Testis (tissue), 2 donors: ENCODE measurements at regions not wholly inside any gene's neighbourhood (a gene's known extent, or its start where the extent isn't known, plus 50 kb on each side); places are given as distances from the start of the nearest gene placed in this dataset.

Experiments
- DNase-seq: peaks from one replicate; pipeline ENCODE4 v3.0.0-alpha.2; 2019
- H3K27ac ChIP-seq, 2 donors: fragments of 200-600 bp; sonication (generic); one replicate each; pipeline ENCODE4 v1.5.1; 2019
- H3K27me3 ChIP-seq: fragments of 200-600 bp; sonication (generic); one replicate; pipeline ENCODE4 v1.5.1; 2019
- H3K36me3 ChIP-seq: fragments of 200-600 bp; sonication (generic); one replicate; pipeline ENCODE4 v1.5.1; 2017; ENCODE audit warnings: low read depth; ENCODE audit errors: missing control alignments
- H3K4me1 ChIP-seq: fragments of 200-600 bp; sonication (generic); one replicate; pipeline ENCODE4 v1.5.1; 2019
- H3K4me3 ChIP-seq, 2 donors: fragments of 200-600 bp; sonication (generic); one replicate each; pipeline ENCODE4 v1.5.1; 2017 to 2019
- H3K9me3 ChIP-seq: fragments of 200-600 bp; sonication (generic); one replicate; pipeline ENCODE4 v1.5.1; 2017
- POLR2A ChIP-seq: fragments of 450-650 bp; IDR thresholded peaks from one replicate; pipeline ENCODE4 v1.6.1; 2017; ENCODE audit warnings: antibody characterized with exemption, mild to moderate bottlenecking, moderate library complexity
- WGBS, 2 donors: methylation state at CpG; one replicate each; pipeline ENCODE4 v1.1.5; 2018; 5-methylcytosine and 5-hydroxymethylcytosine counted together
- intact Hi-C: fragments of 100-400 bp; cut with DNase I; formaldehyde crosslinking; loops from one replicate; pipeline ENCODE4 v1.15.1; 2023; ENCODE audit warnings: low total_unique reads
- TF ChIP-seq, protein P1 (sequence below), 3 experiments: fragments of 450-650 bp in 2 of 3; fragments of 200-600 bp in 1 of 3; sonication (generic) in 1 of 3; IDR thresholded peaks; one replicate each; pipeline ENCODE4 v1.5.1; 2016 to 2019; ENCODE audit warnings: antibody characterized with exemption in 3 of 3, mild to moderate bottlenecking in 2 of 3, moderate library complexity in 1 of 3

DNA sequence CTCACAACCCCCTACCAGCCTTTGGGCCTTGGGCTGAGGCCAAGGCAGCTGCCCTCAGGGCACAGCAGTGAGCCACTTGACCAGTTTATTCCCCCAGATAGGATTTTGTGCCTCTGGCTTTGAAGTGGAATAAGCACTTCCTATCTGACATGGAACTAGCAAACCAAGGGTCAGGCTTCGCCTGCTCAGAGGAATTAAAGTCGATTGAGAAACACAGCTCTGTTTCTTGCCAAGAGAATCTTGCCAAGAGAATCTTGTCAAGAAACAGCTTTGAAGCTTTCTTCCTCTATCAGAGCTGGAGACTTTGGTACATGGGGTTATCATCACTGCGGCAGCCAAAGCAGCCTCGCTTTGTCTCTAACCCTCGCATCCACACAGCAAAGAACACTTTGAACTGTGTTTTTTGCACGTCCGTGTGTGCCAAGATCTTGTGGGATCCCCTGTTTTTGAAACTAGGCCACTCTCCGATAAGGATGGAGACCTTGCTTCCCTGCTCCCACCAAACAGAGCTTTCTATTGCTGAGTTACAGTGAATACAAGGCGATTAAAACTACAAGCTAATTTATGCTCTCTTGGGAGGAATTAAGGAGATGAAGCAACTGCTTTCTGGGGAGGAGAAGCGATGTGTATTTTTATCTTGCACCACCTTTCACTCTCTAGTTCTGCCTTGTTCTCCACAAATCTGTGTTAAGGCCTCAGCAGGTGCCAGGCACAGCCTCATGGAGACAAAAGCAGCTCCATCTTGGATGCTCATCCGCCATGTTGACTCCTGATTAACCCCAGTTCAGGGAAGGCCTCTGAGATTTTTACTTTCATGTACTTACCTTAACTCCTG, 67.3 kb downstream of the RHOU start:
- Histone ChIP-seq H3K27ac (peak overlapping the region; percentile 40 to 59), H3K9me3 (no peaks in the 10 kb centered on the region), H3K4me1 (peaks cover 41% of the 10 kb centered on the region), H3K4me3 (no peak overlapping the region), H3K27me3 (no peaks in the 10 kb centered on the region), H3K36me3 (no peaks in the 10 kb centered on the region)
- TF ChIP-seq POLR2A, result no peak
- TF ChIP-seq, protein P1, sequence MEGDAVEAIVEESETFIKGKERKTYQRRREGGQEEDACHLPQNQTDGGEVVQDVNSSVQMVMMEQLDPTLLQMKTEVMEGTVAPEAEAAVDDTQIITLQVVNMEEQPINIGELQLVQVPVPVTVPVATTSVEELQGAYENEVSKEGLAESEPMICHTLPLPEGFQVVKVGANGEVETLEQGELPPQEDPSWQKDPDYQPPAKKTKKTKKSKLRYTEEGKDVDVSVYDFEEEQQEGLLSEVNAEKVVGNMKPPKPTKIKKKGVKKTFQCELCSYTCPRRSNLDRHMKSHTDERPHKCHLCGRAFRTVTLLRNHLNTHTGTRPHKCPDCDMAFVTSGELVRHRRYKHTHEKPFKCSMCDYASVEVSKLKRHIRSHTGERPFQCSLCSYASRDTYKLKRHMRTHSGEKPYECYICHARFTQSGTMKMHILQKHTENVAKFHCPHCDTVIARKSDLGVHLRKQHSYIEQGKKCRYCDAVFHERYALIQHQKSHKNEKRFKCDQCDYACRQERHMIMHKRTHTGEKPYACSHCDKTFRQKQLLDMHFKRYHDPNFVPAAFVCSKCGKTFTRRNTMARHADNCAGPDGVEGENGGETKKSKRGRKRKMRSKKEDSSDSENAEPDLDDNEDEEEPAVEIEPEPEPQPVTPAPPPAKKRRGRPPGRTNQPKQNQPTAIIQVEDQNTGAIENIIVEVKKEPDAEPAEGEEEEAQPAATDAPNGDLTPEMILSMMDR (IDR thresholded peaks at IDR 0.05), result no peak
- intact Hi-C loops, result no loop called here
- WGBS, 2 donors, result 34 to 35% methylated on average over 9 to 11 of the region's 11 CpGs
- peak; percentile 76 for DNase-seq

DNA sequence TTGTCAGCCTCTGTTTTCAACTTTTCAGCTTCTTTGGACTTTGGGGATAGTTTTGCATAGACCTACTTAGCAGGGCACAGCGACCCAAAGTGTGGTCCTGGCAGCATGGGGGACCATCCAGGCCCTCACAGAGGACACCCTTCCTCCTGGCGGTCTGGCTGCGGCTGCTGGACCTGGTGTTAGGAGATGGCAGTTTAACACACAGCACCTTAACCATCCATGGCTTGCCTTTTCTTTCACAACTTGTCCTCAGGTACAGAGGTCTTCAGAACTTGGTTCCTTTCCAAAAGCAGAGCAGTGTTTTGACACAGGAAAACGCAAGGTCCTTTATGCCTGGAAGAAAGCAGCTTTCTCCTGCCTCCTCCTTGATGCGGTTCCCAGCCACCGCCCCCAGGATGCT, 68.1 kb downstream of the RHOU start:
- Histone ChIP-seq H3K27ac (peak overlapping the region; percentile 40 to 59), H3K4me3 (no peak overlapping the region), H3K27me3 (no peaks in the 10 kb centered on the region), H3K4me1 (peaks cover 41% of the 10 kb centered on the region), H3K36me3 (no peaks in the 10 kb centered on the region), H3K9me3 (no peaks in the 10 kb centered on the region)
- TF ChIP-seq POLR2A, result no peak
- whole genome bisulfite sequencing, 2 donors, result 85 to 95% methylated on average over 6 of the region's 6 CpGs
- DNase-seq, result no peak
- intact Hi-C loops, result no loop called here

DNA sequence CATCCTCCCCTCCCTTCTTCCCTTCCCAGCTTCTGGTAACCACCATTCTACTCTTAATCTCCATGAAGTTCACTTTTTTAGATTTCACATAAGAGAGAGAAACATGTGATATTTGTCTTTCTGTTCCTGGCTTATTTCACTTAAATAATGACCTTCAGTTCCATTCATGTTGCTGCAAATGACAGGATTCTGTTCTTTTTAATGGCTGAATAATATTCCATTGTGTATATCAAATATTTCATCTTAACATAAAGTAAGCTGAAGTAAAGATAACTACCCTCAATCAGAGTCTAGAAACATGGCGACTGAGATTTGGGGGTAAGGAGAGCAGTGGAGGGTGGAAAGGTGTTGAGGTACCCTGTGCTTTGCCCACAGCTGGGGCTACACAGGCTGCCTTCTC, 68.9 kb downstream of the RHOU start:
- TF ChIP-seq, protein P1 (IDR thresholded peaks at IDR 0.05), result no peak
- TF ChIP-seq POLR2A, result no peak
- WGBS, 2 donors, result 90 to 97% methylated on average over 1 of the region's 1 CpG
- Histone ChIP-seq H3K4me1 (peaks cover 41% of the 10 kb centered on the region), H3K27me3 (no peaks in the 10 kb centered on the region), H3K4me3 (no peak overlapping the region), H3K27ac (peak overlapping the region; percentile 1 to 59), H3K36me3 (no peaks in the 10 kb centered on the region), H3K9me3 (no peaks in the 10 kb centered on the region)
- no peak for DNase-seq
- intact Hi-C loops, result no loop called here

DNA sequence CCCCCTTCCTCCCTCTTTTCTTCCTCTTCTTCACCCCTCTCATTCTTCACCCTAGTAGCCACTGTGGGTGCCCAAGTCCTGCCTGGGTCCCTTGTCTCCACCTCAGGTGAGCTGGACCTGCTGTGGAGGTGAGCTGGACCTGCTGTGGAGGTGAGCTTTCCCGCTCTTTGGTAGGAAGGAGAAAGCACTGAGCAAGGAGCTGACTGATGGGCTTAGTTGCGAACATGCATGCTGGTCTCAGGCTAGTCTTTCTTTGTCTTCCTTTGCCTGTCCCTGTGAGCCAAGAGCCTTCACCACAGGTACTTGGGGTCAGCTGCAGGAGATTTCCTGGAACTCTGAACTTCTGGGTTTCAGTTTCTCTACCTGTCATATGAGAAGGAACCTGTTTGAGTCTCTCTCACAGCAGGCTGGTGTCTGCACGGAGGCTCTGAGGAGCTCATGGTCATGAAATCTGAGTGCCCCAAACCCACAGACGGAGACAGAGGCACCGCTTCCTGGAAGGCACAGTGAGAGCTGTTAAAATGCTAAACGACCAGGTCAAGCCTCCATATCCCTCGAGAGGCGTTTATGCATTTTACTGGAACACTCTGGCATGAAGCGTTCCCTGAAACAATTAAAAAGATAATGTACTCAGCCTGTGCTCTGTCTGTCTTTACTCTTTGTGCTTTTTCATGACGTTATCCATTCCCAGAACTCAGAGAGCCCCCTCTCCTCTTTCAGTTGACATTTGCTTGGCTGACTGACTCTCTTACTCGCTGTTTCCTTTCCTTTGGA, 69.5 kb downstream of the RHOU start:
- Histone ChIP-seq H3K27me3 (no peaks in the 10 kb centered on the region), H3K36me3 (no peaks in the 10 kb centered on the region), H3K9me3 (no peaks in the 10 kb centered on the region), H3K4me3 (no peak overlapping the region), H3K27ac (peak overlapping the region; percentile 1 to 59), H3K4me1 (peaks cover 41% of the 10 kb centered on the region)
- 40 to 44% methylated on average over 11 of the region's 11 CpGs for WGBS, 2 donors
- intact Hi-C loops, result no loop called here
- TF ChIP-seq, protein P1 (IDR thresholded peaks at IDR 0.05), result no peak
- no peak for TF ChIP-seq POLR2A
- peak; percentile 26 for DNase-seq

DNA sequence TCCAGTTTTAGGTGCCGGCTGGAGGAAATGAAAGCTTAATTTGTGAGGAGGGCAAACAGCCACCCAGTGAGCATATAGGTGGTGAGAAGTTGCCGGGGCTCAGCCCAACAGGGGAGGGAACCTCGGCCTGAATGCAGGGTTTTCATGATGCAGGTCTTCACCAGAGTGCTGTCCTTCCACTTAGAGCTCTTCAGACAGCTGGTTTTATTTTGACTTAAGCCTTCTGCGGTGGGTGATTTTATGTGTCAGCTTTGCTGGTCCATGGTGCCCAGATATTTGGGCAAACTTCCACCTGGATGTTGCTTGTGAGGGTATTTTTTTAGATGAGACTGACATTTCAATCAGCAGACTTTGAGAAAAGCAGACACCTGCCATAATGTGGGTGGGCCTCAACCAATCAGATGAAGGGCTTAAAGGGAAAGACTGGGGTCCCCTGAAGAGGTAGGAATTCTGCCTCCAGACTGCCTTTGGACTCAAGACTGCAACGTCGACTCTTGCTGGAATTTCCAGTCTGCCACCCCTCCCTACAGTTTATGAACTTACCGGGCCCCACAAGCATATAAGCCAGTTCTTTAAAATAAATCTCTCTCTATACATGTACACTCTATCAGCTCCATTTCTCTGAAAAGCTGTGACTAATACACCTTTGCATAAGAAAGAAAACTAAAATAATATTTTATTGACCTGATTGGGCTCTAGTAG, 72.8 kb downstream of the RHOU start:
- no peaks in the 10 kb centered on the region for H3K36me3 ChIP-seq
- WGBS, 2 donors, result 85 to 91% methylated on average over 7 of the region's 7 CpGs
- TF ChIP-seq, protein P1 (IDR thresholded peaks at IDR 0.05), result no peak
- TF ChIP-seq POLR2A, result no peak
- intact Hi-C loops, result no loop called here
- H3K27me3 ChIP-seq, result no peaks in the 10 kb centered on the region
- H3K4me3 ChIP-seq, result no peak overlapping the region
- peaks cover 23% of the 10 kb centered on the region for H3K4me1 ChIP-seq
- no peaks in the 10 kb centered on the region for H3K9me3 ChIP-seq
- no peak for DNase-seq
- H3K27ac ChIP-seq, result no peak overlapping the region
